B cell (primary cell): ENCODE measurements at regions not wholly inside any gene's neighbourhood (a gene's known extent, or its start where the extent isn't known, plus 50 kb on each side); places are given as distances from the start of the nearest gene placed in this dataset.

Experiments used
- ATAC-seq: fragments of 200-7000 bp; cut with Tn5 transposase; one replicate; pipeline ENCODE4 v1.10.0; 2021; ENCODE audit warnings: low read depth, mild to moderate bottlenecking, moderate number of reproducible peaks, moderate library complexity
- CTCF ChIA-PET: fragments of 350-600 bp; sonication (Branson Sonifier 250); formaldehyde crosslinking; loops from one replicate; lab custom pipeline; 2021; ENCODE audit warnings: antibody characterized with exemption, inconsistent platforms; lab: Charles Lee
- POLR2A ChIA-PET: fragments of 350-600 bp; sonication (Branson Sonifier 250); formaldehyde crosslinking; loops from one replicate; lab custom pipeline; 2021; ENCODE audit warnings: antibody characterized with exemption; lab: Charles Lee
- DNase-seq: peaks from one replicate; pipeline ENCODE4 v3.0.0; 2013
- H2AFZ ChIP-seq: 2 replicates; pipeline ENCODE4 v1.6.1; 2012; ENCODE audit warnings: mild to moderate bottlenecking, low read depth, low read length; ENCODE audit not compliant: insufficient read depth, poor library complexity, severe bottlenecking
- H3K27ac ChIP-seq, 2 donors: 1 replicate in 1 of 2; 2 replicates in 1 of 2; pipeline ENCODE4 v1.5.1; 2012 to 2013; ENCODE audit warnings: low read length in 2 of 2, mild to moderate bottlenecking in 2 of 2, moderate library complexity in 1 of 2
- H3K27me3 ChIP-seq, 4 experiments: fragments of 200-600 bp in 1 of 4; sonication (generic) in 1 of 4; replicated peaks in 1 of 4; 1 replicate in 2 of 4; 2 replicates in 2 of 4; pipeline versions ENCODE4 v1.6.1 to v1.7.0; 2013 to 2016; ENCODE audit warnings: low read length in 3 of 4, mild to moderate bottlenecking in 2 of 4, mixed read lengths in 1 of 4, moderate library complexity in 1 of 4; ENCODE audit not compliant: insufficient read depth in 4 of 4, control insufficient read depth in 3 of 4; ENCODE audit errors: control extremely low read depth in 1 of 4
- H3K36me3 ChIP-seq, 2 experiments: replicated peaks in 1 of 2; 1 replicate in 1 of 2; 2 replicates in 1 of 2; pipeline versions ENCODE4 v1.6.1 to v1.7.1; 2013; ENCODE audit warnings: low read length in 1 of 2; ENCODE audit not compliant: insufficient read depth in 2 of 2, control insufficient read depth in 1 of 2; ENCODE audit errors: control extremely low read depth in 1 of 2, extremely low read depth in 1 of 2
- H3K4me1 ChIP-seq, 2 donors: fragments of 200-600 bp in 1 of 2; sonication (generic) in 1 of 2; 1 replicate in 1 of 2; 2 replicates in 1 of 2; pipeline versions ENCODE4 v1.5.1 to v1.6.1; 2013 to 2017; ENCODE audit warnings: low read length in 2 of 2; ENCODE audit not compliant: control insufficient read depth in 2 of 2, insufficient read depth in 2 of 2
- H3K4me2 ChIP-seq: replicated peaks from 2 replicates; pipeline ENCODE3; 2012; ENCODE audit warnings: mild to moderate bottlenecking, low read depth, low read length; ENCODE audit not compliant: poor library complexity, severe bottlenecking
- H3K4me3 ChIP-seq, 5 experiments: fragments of 200-600 bp in 1 of 5; sonication (generic) in 1 of 5; 1 replicate in 3 of 5; 2 replicates in 2 of 5; pipeline versions ENCODE4 v1.5.1 to v1.7.0; 2011 to 2016; ENCODE audit warnings: low read length in 4 of 5, mild to moderate bottlenecking in 4 of 5, low read depth in 2 of 5, control low read depth in 1 of 5, moderate library complexity in 1 of 5; ENCODE audit not compliant: insufficient read depth in 1 of 5; ENCODE audit errors: control extremely low read depth in 1 of 5, extremely low read depth in 1 of 5
- H3K79me2 ChIP-seq: fragments of 200-600 bp; sonication (generic); one replicate; pipeline ENCODE4 v1.6.0; 2016; ENCODE audit warnings: low read length; ENCODE audit not compliant: control insufficient read depth, insufficient read depth
- H3K9ac ChIP-seq: fragments of 200-600 bp; sonication (generic); 2 replicates; pipeline ENCODE4 v1.6.1; 2017; ENCODE audit warnings: mild to moderate bottlenecking, low read length, moderate library complexity
- H3K9me3 ChIP-seq, 3 donors: one replicate each; pipeline versions ENCODE4 v1.6.1 to v1.7.1; 2013; ENCODE audit warnings: low read length in 2 of 3; ENCODE audit not compliant: control insufficient read depth in 2 of 3, insufficient read depth in 1 of 3; ENCODE audit errors: control extremely low read depth in 1 of 3
- H4K20me1 ChIP-seq: 2 replicates; pipeline ENCODE4 v1.6.0; 2012; ENCODE audit warnings: mild to moderate bottlenecking, low read length; ENCODE audit not compliant: insufficient read depth, control insufficient read depth, poor library complexity, severe bottlenecking
- H3K27ac Mint-ChIP-seq: one replicate; pipeline ENCODE4 v1.8.0; 2021; ENCODE audit warnings: mixed read lengths
- H3K27me3 Mint-ChIP-seq: one replicate; pipeline ENCODE4 v1.8.0; 2021; ENCODE audit warnings: mixed read lengths
- H3K4me1 Mint-ChIP-seq: one replicate; pipeline ENCODE4 v1.8.0; 2021; ENCODE audit warnings: mixed read lengths
- H3K4me3 Mint-ChIP-seq: one replicate; pipeline ENCODE4 v1.8.0; 2021; ENCODE audit warnings: mixed read lengths
- H3K9me3 Mint-ChIP-seq: one replicate; pipeline ENCODE4 v1.8.0; 2022; ENCODE audit warnings: mixed read lengths; ENCODE audit not compliant: insufficient read depth
- CTCF ChIP-seq: fragments of 200-600 bp; IDR thresholded peaks from one replicate; pipeline ENCODE4 v1.8.0; 2022; ENCODE audit warnings: antibody characterized with exemption, mild to moderate bottlenecking
- EZH2 ChIP-seq: IDR thresholded peaks from 2 replicates; pipeline ENCODE4 v1.6.1; 2012; ENCODE audit warnings: borderline replicate concordance, low read depth, mild to moderate bottlenecking, moderate library complexity, low read length; ENCODE audit not compliant: insufficient read depth, poor library complexity, severe bottlenecking
- WGBS: methylation state at CpG from one replicate; pipeline ENCODE4 v1.1.5; 2013; ENCODE audit warnings: missing lambda C conversion rate; ENCODE audit not compliant: insufficient coverage; 5-methylcytosine and 5-hydroxymethylcytosine counted together
- intact Hi-C: fragments of 100-400 bp; cut with micrococcal nuclease; formaldehyde crosslinking; loops from one replicate; pipeline ENCODE4 v1.10.0; 2022

DNA sequence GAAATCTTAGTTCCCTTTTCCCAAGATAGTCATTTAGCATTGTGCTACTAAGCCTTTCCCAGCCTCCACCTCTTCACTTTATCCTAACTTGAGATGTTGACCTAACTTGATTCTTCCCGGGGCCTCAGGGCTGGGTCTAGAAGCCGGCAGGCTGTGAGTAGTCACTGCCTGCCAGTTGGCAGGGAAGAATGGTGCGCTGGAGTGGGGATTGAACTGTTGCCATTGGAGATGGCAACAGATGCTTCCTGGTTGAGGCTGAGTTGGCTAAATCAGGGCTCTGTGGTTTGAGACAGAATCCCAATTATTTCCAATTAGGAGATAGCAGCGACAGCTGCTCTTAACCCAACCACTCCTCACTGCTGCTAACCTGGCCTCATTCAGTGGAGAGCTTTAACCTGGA is 343.1 kb downstream of the BRINP1 start:
- Histone ChIP-seq H3K4me3 (no peak overlapping the region), H3K4me1 (no peaks in the 10 kb centered on the region), H3K27ac (no peak overlapping the region), H3K4me2 (no peak overlapping the region), H3K9ac (no peak overlapping the region), H2AFZ (no peak overlapping the region), H4K20me1 (no peaks in the 10 kb centered on the region), H3K36me3 (no peaks in the 10 kb centered on the region), H3K9me3 (no peaks in the 10 kb centered on the region), H3K79me2 (no peaks in the 10 kb centered on the region), H3K27me3 (no peaks in the 10 kb centered on the region)
- 79% methylated on average over 4 of the region's 4 CpGs for WGBS
- DNase-seq = no peak
- no peak for ATAC-seq
- peaks cover 3% of the 10 kb centered on the region for H3K9me3 Mint-ChIP-seq
- H3K27me3 Mint-ChIP-seq = no peaks in the 10 kb centered on the region
- TF ChIP-seq CTCF = no peak
- no peak for TF ChIP-seq EZH2
- H3K4me1 Mint-ChIP-seq = no peaks in the 10 kb centered on the region
- no peak overlapping the region for H3K27ac Mint-ChIP-seq
- no peak overlapping the region for H3K4me3 Mint-ChIP-seq
- intact Hi-C loops = no loop called here
- ChIA-PET CTCF (interaction anchor here (0.6 kb wide), 1 partner anchor 551 kb away, joined by 3 read pairs; no protein-coding TSS in a partner anchor), POLR2A (no interaction called here)

DNA sequence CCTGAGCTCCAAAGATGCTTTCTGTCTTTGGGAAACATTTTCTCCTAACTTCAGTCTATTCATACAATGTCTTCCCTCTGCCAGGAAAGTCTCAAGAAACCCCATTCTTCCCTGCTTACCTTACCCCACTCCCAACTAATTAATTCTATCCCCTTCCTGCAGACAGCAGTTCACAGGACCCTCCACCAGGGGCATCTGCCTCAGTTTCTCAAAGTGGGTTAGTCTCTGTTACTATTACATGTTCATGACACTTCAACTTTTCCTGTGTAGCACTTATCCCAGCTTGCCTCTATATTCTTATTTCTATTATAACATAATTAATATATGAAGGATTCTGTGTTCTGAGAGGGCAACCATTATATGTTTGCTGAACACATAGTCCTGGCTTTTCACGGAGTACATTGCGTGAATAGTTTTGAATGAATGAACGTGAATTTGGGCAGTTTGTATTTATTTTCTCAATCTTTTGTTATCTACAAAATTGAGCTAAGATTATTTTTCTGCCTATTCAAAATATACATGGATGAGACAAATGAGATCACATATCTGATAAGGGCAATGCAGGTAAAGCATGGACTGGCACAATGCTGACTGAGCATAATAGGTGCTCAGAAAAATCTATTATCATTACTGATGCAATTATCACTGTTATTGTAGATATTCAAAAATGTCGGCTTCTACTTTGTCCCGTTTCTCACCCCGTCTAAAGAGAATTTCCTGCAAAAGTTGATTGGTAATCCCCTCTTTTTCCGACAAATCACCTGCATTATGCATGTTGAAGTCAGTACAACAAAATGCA is 341.1 kb downstream of the BRINP1 start:
- H3K79me2 ChIP-seq = no peaks in the 10 kb centered on the region
- H2AFZ ChIP-seq = no peak overlapping the region
- no peak overlapping the region for H3K9ac ChIP-seq
- intact Hi-C loops = no loop called here
- WGBS = no CpG with 5 or more reads among the region's 7 CpGs
- Mint-ChIP-seq H3K27me3 (no peaks in the 10 kb centered on the region), H3K4me3 (no peak overlapping the region), H3K27ac (no peak overlapping the region), H3K4me1 (no peaks in the 10 kb centered on the region), H3K9me3 (peaks cover 3% of the 10 kb centered on the region)
- no peaks in the 10 kb centered on the region for H3K36me3 ChIP-seq
- no peak overlapping the region for H3K27ac ChIP-seq
- DNase-seq = no peak
- ChIA-PET CTCF (no interaction called here), POLR2A (no interaction called here)
- H3K4me3 ChIP-seq = no peak overlapping the region
- TF ChIP-seq CTCF (no peak), EZH2 (no peak)
- H3K9me3 ChIP-seq = no peaks in the 10 kb centered on the region
- no peaks in the 10 kb centered on the region for H4K20me1 ChIP-seq
- H3K27me3 ChIP-seq = no peaks in the 10 kb centered on the region
- H3K4me2 ChIP-seq = no peak overlapping the region
- ATAC-seq = no peak
- H3K4me1 ChIP-seq = no peaks in the 10 kb centered on the region
